GM23338 (cell line): ENCODE measurements at regions not wholly inside any gene's neighbourhood (a gene's known extent, or its start where the extent isn't known, plus 50 kb on each side); places are given as distances from the start of the nearest gene placed in this dataset.

Experiments
- CREB1 ChIP-seq: fragments of 250-450 bp; sonication (Bioruptor Pico); IDR thresholded peaks from 2 replicates; pipeline ENCODE4 v1.5.0; 2020; ENCODE audit warnings: low read depth, mild to moderate bottlenecking, moderate library complexity
- EZH2 ChIP-seq: fragments of 200-600 bp; sonication (generic); IDR thresholded peaks from one replicate; pipeline ENCODE4 v1.8.0; 2017; ENCODE audit warnings: antibody characterized with exemption, mild to moderate bottlenecking, low read depth; ENCODE audit not compliant: unreplicated experiment
- EZH2phosphoT487 ChIP-seq: fragments of 200-600 bp; sonication (generic); IDR thresholded peaks from one replicate; pipeline ENCODE4 v1.8.1; 2018; ENCODE audit warnings: antibody characterized with exemption; ENCODE audit not compliant: unreplicated experiment
- POLR2AphosphoS5 ChIP-seq: IDR thresholded peaks from 2 replicates; pipeline ENCODE4 v1.6.1; 2016; ENCODE audit warnings: antibody characterized with exemption, low read depth
- STAT1 ChIP-seq: IDR thresholded peaks from one replicate; pipeline ENCODE4 v1.6.1; 2016; ENCODE audit warnings: antibody characterized with exemption; ENCODE audit not compliant: unreplicated experiment
- TF ChIP-seq, protein P1 (sequence below), 2 experiments: fragments of 200-600 bp in 1 of 2; sonication (generic) in 1 of 2; conservative IDR thresholded peaks; 2 replicates each; pipeline versions ENCODE4 v1.5.1 to v1.6.1; 2016 to 2017; ENCODE audit warnings: antibody characterized with exemption in 2 of 2, low read depth in 2 of 2, mild to moderate bottlenecking in 2 of 2, moderate library complexity in 1 of 2
- TF ChIP-seq, protein P2 (sequence below): IDR thresholded peaks from 2 replicates; pipeline ENCODE4 v1.6.1; 2016; ENCODE audit warnings: antibody characterized with exemption
- TF ChIP-seq, protein P3 (sequence below): IDR thresholded peaks from one replicate; pipeline ENCODE4 v1.6.1; 2018; ENCODE audit warnings: antibody characterized with exemption; ENCODE audit not compliant: unreplicated experiment

DNA sequence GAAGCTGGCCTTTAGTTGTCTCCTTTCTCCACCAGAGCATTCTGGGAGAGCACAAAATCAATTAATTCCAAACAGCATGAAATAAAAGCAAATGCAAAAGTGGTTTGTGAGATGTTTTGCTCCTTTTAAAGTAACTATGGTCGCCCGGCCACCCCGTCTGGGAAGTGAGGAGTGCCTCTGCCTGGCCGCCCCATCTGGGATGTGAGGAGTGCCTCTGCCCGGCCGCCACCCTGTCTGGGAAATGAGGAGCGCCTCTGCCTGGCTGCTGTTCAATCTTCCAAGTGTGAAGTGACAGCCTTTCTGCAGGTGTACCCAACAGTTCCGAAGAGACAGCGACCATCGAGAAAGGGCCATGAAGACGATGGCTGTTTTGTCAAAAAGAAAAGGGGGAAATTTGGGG is 381.3 kb upstream of the FGF16 start:
- TF ChIP-seq, protein P1, sequence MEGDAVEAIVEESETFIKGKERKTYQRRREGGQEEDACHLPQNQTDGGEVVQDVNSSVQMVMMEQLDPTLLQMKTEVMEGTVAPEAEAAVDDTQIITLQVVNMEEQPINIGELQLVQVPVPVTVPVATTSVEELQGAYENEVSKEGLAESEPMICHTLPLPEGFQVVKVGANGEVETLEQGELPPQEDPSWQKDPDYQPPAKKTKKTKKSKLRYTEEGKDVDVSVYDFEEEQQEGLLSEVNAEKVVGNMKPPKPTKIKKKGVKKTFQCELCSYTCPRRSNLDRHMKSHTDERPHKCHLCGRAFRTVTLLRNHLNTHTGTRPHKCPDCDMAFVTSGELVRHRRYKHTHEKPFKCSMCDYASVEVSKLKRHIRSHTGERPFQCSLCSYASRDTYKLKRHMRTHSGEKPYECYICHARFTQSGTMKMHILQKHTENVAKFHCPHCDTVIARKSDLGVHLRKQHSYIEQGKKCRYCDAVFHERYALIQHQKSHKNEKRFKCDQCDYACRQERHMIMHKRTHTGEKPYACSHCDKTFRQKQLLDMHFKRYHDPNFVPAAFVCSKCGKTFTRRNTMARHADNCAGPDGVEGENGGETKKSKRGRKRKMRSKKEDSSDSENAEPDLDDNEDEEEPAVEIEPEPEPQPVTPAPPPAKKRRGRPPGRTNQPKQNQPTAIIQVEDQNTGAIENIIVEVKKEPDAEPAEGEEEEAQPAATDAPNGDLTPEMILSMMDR (conservative IDR thresholded peaks at IDR 0.05; ENCODE audit: low read depth in 2 of 2) = no peak
- no peak for TF ChIP-seq EZH2
- TF ChIP-seq, protein P2, sequence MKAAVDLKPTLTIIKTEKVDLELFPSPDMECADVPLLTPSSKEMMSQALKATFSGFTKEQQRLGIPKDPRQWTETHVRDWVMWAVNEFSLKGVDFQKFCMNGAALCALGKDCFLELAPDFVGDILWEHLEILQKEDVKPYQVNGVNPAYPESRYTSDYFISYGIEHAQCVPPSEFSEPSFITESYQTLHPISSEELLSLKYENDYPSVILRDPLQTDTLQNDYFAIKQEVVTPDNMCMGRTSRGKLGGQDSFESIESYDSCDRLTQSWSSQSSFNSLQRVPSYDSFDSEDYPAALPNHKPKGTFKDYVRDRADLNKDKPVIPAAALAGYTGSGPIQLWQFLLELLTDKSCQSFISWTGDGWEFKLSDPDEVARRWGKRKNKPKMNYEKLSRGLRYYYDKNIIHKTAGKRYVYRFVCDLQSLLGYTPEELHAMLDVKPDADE = no peak
- no peak for TF ChIP-seq POLR2AphosphoS5
- no peak for TF ChIP-seq CREB1 (CRISPR knock-in tag)
- no peak for TF ChIP-seq EZH2phosphoT487
- TF ChIP-seq, protein P3, sequence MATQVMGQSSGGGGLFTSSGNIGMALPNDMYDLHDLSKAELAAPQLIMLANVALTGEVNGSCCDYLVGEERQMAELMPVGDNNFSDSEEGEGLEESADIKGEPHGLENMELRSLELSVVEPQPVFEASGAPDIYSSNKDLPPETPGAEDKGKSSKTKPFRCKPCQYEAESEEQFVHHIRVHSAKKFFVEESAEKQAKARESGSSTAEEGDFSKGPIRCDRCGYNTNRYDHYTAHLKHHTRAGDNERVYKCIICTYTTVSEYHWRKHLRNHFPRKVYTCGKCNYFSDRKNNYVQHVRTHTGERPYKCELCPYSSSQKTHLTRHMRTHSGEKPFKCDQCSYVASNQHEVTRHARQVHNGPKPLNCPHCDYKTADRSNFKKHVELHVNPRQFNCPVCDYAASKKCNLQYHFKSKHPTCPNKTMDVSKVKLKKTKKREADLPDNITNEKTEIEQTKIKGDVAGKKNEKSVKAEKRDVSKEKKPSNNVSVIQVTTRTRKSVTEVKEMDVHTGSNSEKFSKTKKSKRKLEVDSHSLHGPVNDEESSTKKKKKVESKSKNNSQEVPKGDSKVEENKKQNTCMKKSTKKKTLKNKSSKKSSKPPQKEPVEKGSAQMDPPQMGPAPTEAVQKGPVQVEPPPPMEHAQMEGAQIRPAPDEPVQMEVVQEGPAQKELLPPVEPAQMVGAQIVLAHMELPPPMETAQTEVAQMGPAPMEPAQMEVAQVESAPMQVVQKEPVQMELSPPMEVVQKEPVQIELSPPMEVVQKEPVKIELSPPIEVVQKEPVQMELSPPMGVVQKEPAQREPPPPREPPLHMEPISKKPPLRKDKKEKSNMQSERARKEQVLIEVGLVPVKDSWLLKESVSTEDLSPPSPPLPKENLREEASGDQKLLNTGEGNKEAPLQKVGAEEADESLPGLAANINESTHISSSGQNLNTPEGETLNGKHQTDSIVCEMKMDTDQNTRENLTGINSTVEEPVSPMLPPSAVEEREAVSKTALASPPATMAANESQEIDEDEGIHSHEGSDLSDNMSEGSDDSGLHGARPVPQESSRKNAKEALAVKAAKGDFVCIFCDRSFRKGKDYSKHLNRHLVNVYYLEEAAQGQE = no peak
- TF ChIP-seq STAT1 = no peak
